ENCODE measurements at regions not wholly inside any gene's neighbourhood (a gene's known extent, or its start where the extent isn't known, plus 50 kb on each side); places are given as distances from the start of the nearest gene placed in this dataset.
"Not testable (repeated sequence)": the region's sequence is repeated elsewhere in the genome, so short reads cannot be mapped to it uniquely, and the experiment has no call there.

- no peaks in the 10 kb centered on the region for H3K27me3 ChIP-seq (replicated peaks; ENCODE audit: control insufficient read depth, insufficient read depth, low read length, poor library complexity, severe bottlenecking)
- H3K4me1 ChIP-seq (ENCODE audit: control insufficient read depth, insufficient read depth, low read length, poor library complexity, severe bottlenecking) = peaks cover 42% of the 10 kb centered on the region
- no peak overlapping the region for H3K27ac ChIP-seq (ENCODE audit: insufficient read depth, low read length, poor library complexity, severe bottlenecking)
- no peak for DNase-seq
- no peaks in the 10 kb centered on the region for H3K9me3 ChIP-seq (ENCODE audit: control insufficient read depth, low read length)
- H3K36me3 ChIP-seq (ENCODE audit: control insufficient read depth, insufficient read depth, low read length) = peaks cover 48% of the 10 kb centered on the region
- H3K4me3 ChIP-seq (ENCODE audit: insufficient read depth, low read depth, low read length, poor library complexity, severe bottlenecking) = no peak overlapping the region
Measured at GRCh38 chr7:131076711-131077181, 250.9 kb upstream of the MKLN1 start.

DNA sequence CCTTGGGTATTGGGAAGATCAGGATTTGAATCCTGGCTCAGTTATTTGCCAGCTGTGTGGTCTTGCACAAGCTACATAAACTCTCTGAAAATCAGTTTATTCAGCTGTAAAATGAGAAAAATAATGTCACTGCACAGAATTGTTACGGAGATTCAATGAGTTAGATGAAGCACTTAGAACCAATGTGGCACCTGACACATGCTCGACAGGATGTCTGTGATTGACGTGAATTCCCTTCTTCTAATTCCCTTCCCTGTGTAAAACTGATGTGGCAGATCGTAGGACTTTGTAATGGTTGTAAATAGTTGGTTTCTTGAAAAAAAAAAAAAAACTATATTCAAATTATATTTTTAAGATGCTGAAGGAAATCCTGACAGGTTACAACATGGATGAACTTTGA lies 249.9 kb upstream of the MKLN1 start:
- Histone ChIP-seq H3K36me3 (ENCODE audit: control insufficient read depth, insufficient read depth, low read length) (peaks cover 48% of the 10 kb centered on the region), H3K4me3 (ENCODE audit: insufficient read depth, low read depth, low read length, poor library complexity, severe bottlenecking) (no peak overlapping the region), H3K27me3 (replicated peaks; ENCODE audit: control insufficient read depth, insufficient read depth, low read length, poor library complexity, severe bottlenecking) (no peaks in the 10 kb centered on the region), H3K4me1 (ENCODE audit: control insufficient read depth, insufficient read depth, low read length, poor library complexity, severe bottlenecking) (peaks cover 42% of the 10 kb centered on the region), H3K9me3 (ENCODE audit: control insufficient read depth, low read length) (no peaks in the 10 kb centered on the region), H3K27ac (ENCODE audit: insufficient read depth, low read length, poor library complexity, severe bottlenecking) (no peak overlapping the region)
- no peak for DNase-seq

DNA sequence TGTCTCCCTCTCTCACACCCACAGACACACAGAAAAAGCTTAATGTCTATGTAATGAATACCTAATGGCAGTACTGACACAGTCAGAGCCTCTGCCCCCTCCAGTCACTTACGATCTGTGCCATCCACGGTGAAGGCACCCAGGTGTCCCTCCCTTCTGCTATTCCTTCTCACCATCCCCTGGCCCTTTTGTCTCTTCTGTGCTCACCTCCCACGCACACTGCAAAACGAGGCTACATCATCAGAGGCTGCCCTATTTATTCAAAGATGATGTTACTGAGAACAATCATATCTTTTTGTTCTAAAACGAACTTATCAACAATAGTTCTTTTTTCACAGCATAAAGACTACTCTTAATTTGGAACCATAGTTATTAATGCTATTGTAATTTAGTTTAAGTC lies 246.9 kb upstream of the MKLN1 start:
- H3K36me3 ChIP-seq (ENCODE audit: control insufficient read depth, insufficient read depth, low read length) = peaks cover 33% of the 10 kb centered on the region
- H3K9me3 ChIP-seq (ENCODE audit: control insufficient read depth, low read length) = no peaks in the 10 kb centered on the region
- no peak overlapping the region for H3K4me3 ChIP-seq (ENCODE audit: insufficient read depth, low read depth, low read length, poor library complexity, severe bottlenecking)
- H3K4me1 ChIP-seq (ENCODE audit: control insufficient read depth, insufficient read depth, low read length, poor library complexity, severe bottlenecking) = peaks cover 35% of the 10 kb centered on the region
- H3K27me3 ChIP-seq (replicated peaks; ENCODE audit: control insufficient read depth, insufficient read depth, low read length, poor library complexity, severe bottlenecking) = no peaks in the 10 kb centered on the region
- H3K27ac ChIP-seq (ENCODE audit: insufficient read depth, low read length, poor library complexity, severe bottlenecking) = no peak overlapping the region
- DNase-seq = no peak

DNA sequence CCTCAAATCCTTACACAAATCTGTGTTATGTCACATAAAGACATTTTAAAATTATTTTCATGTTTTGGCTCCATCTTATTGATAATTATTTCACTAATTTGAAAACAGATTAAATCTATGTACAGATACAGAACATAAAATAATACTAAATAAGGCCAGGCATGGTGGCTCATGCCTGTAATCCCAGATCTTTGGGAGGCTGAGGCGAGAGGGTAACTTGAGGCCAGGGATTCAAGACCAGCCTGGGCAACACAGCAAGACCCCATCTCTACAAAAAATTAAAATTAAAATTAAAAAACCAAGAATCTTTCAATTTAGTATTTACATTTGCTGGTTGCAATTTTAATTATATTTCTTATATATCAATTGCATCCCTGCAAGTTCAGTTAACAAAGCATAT lies 246.4 kb upstream of the MKLN1 start:
- Histone ChIP-seq H3K4me3 (ENCODE audit: insufficient read depth, low read depth, low read length, poor library complexity, severe bottlenecking) (no peak overlapping the region), H3K4me1 (ENCODE audit: control insufficient read depth, insufficient read depth, low read length, poor library complexity, severe bottlenecking) (peaks cover 31% of the 10 kb centered on the region), H3K27me3 (replicated peaks; ENCODE audit: control insufficient read depth, insufficient read depth, low read length, poor library complexity, severe bottlenecking) (no peaks in the 10 kb centered on the region), H3K27ac (ENCODE audit: insufficient read depth, low read length, poor library complexity, severe bottlenecking) (no peak overlapping the region), H3K36me3 (ENCODE audit: control insufficient read depth, insufficient read depth, low read length) (peaks cover 32% of the 10 kb centered on the region), H3K9me3 (ENCODE audit: control insufficient read depth, low read length) (no peaks in the 10 kb centered on the region)
- DNase-seq = no peak

DNA sequence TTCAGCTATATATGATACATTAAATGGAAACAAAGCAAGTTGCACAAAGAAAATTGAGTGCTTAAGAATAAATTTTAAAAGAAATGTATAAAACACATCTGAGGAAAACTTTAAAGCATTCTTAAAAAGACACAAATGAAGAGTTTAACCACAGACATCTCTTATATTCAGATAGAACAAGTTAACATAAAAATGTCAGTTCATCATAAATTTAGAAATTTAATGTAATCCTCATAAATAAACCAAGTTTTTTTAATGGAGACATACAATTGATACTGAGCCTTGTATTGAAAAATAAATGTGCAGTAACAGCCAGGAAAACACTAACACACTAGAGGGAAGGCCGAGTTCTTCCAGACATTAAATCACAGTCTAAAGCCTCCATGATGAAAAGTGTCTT lies 243.9 kb upstream of the MKLN1 start:
- Histone ChIP-seq H3K36me3 (ENCODE audit: control insufficient read depth, insufficient read depth, low read length) (peaks cover 21% of the 10 kb centered on the region), H3K27ac (ENCODE audit: insufficient read depth, low read length, poor library complexity, severe bottlenecking) (no peak overlapping the region), H3K4me1 (ENCODE audit: control insufficient read depth, insufficient read depth, low read length, poor library complexity, severe bottlenecking) (peaks cover 27% of the 10 kb centered on the region), H3K9me3 (ENCODE audit: control insufficient read depth, low read length) (no peaks in the 10 kb centered on the region), H3K4me3 (ENCODE audit: insufficient read depth, low read depth, low read length, poor library complexity, severe bottlenecking) (no peak overlapping the region), H3K27me3 (replicated peaks; ENCODE audit: control insufficient read depth, insufficient read depth, low read length, poor library complexity, severe bottlenecking) (no peaks in the 10 kb centered on the region)
- no peak for DNase-seq

DNA sequence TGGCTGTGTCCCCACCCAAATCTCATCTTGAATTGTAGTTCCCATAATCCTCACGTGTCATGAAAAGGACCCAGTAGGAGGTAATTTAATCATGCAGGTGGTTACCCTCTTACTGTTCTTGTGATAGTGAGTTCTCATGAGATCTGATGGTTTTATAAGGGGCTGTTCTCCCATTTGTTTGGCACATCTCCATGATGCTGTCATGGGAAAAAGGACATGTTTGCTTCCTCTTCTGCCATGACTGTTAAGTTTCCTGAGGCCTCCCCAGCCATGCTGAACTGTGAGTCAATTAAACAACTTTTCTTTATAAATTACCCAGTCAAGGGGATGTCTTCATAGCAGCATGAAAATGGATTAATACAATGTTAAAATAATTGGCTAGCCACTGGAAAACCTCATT lies 243.3 kb upstream of the MKLN1 start:
- Histone ChIP-seq H3K36me3 (ENCODE audit: control insufficient read depth, insufficient read depth, low read length) (peaks cover 15% of the 10 kb centered on the region), H3K4me1 (ENCODE audit: control insufficient read depth, insufficient read depth, low read length, poor library complexity, severe bottlenecking) (peaks cover 21% of the 10 kb centered on the region)
- H3K9me3 ChIP-seq (ENCODE audit: control insufficient read depth, low read length); DNase-seq; H3K27me3 ChIP-seq (replicated peaks; ENCODE audit: control insufficient read depth, insufficient read depth, low read length, poor library complexity, severe bottlenecking); H3K4me3 ChIP-seq (ENCODE audit: insufficient read depth, low read depth, low read length, poor library complexity, severe bottlenecking); H3K27ac ChIP-seq (ENCODE audit: insufficient read depth, low read length, poor library complexity, severe bottlenecking): not testable (repeated sequence)

DNA sequence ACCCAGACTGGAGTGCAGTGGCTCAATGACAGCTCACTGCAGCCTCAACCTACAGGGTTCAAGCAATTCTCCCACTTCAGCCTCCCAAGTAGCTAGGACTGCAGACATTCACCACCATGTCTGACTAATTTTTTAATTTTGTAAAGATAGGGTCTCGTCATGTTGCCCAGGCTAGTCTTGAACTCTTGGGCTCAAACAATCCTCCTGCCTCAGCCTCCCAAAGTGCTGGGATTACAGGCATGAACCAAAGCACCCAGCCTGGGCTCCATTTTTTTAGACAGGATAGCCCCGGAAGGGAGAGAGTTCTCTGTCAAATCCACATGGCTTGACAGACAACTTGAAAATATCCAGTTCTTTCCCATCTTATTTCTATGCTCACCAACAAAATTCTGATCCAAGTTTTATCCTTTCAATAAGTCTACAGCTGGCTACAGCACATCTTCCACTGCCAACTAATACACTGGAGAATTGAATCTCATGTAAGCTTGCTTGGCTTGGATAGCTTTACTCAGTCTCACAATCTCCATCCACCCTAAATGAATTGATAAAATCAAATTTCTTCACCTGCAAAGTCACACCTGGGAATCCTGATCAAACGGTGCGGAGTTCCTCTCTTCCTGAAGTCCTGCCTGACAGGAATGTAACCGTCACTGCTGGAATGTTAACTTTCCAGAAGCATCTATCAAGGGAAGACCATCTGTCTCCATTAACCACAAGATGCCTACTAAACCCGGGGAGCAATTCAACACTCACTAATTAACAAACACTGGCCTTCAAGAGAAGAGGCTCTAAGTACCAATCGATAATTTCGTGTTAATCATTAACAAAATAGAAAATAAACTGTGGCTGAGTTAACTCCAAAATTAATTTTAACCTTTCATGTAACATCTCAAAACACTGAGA lies 239.7 kb upstream of the MKLN1 start:
- Histone ChIP-seq H3K36me3 (ENCODE audit: control insufficient read depth, insufficient read depth, low read length) (peaks cover 3% of the 10 kb centered on the region), H3K4me3 (ENCODE audit: insufficient read depth, low read depth, low read length, poor library complexity, severe bottlenecking) (no peak overlapping the region), H3K27ac (ENCODE audit: insufficient read depth, low read length, poor library complexity, severe bottlenecking) (no peak overlapping the region), H3K9me3 (ENCODE audit: control insufficient read depth, low read length) (no peaks in the 10 kb centered on the region), H3K27me3 (replicated peaks; ENCODE audit: control insufficient read depth, insufficient read depth, low read length, poor library complexity, severe bottlenecking) (no peaks in the 10 kb centered on the region), H3K4me1 (ENCODE audit: control insufficient read depth, insufficient read depth, low read length, poor library complexity, severe bottlenecking) (peaks cover 36% of the 10 kb centered on the region)
- no peak for DNase-seq

GRCh38 chr7:131090188-131090587 lies 237.5 kb upstream of the MKLN1 start:
- H3K4me1 ChIP-seq (ENCODE audit: control insufficient read depth, insufficient read depth, low read length, poor library complexity, severe bottlenecking) = peaks cover 32% of the 10 kb centered on the region
- H3K9me3 ChIP-seq (ENCODE audit: control insufficient read depth, low read length) = no peaks in the 10 kb centered on the region
- peaks cover 9% of the 10 kb centered on the region for H3K36me3 ChIP-seq (ENCODE audit: control insufficient read depth, insufficient read depth, low read length)
- H3K4me3 ChIP-seq (ENCODE audit: insufficient read depth, low read depth, low read length, poor library complexity, severe bottlenecking) = no peak overlapping the region
- no peak for DNase-seq
- no peak overlapping the region for H3K27ac ChIP-seq (ENCODE audit: insufficient read depth, low read length, poor library complexity, severe bottlenecking)
- no peaks in the 10 kb centered on the region for H3K27me3 ChIP-seq (replicated peaks; ENCODE audit: control insufficient read depth, insufficient read depth, low read length, poor library complexity, severe bottlenecking)

- H3K27ac ChIP-seq (ENCODE audit: insufficient read depth, low read length, poor library complexity, severe bottlenecking) = no peak overlapping the region
Measured at GRCh38 chr7:131090886-131091692, 236.6 kb upstream of the MKLN1 start.

GRCh38 chr7:131094685-131095084 lies 233.0 kb upstream of the MKLN1 start:
- no peak overlapping the region for H3K27ac ChIP-seq (ENCODE audit: insufficient read depth, low read length, poor library complexity, severe bottlenecking)
- H3K4me3 ChIP-seq (ENCODE audit: insufficient read depth, low read depth, low read length, poor library complexity, severe bottlenecking) = no peak overlapping the region
- no peak for DNase-seq
- peaks cover 11% of the 10 kb centered on the region for H3K36me3 ChIP-seq (ENCODE audit: control insufficient read depth, insufficient read depth, low read length)
- H3K9me3 ChIP-seq (ENCODE audit: control insufficient read depth, low read length) = no peaks in the 10 kb centered on the region
- no peaks in the 10 kb centered on the region for H3K27me3 ChIP-seq (replicated peaks; ENCODE audit: control insufficient read depth, insufficient read depth, low read length, poor library complexity, severe bottlenecking)
- peaks cover 56% of the 10 kb centered on the region for H3K4me1 ChIP-seq (ENCODE audit: control insufficient read depth, insufficient read depth, low read length, poor library complexity, severe bottlenecking)

More at GRCh38 chr7:131090886-131091692, 236.6 kb upstream of the MKLN1 start:
- H3K4me1 ChIP-seq (ENCODE audit: control insufficient read depth, insufficient read depth, low read length, poor library complexity, severe bottlenecking) = peaks cover 32% of the 10 kb centered on the region
- H3K9me3 ChIP-seq (ENCODE audit: control insufficient read depth, low read length) = no peaks in the 10 kb centered on the region
- H3K36me3 ChIP-seq (ENCODE audit: control insufficient read depth, insufficient read depth, low read length) = peaks cover 11% of the 10 kb centered on the region
- H3K27me3 ChIP-seq (replicated peaks; ENCODE audit: control insufficient read depth, insufficient read depth, low read length, poor library complexity, severe bottlenecking) = no peaks in the 10 kb centered on the region
- DNase-seq = no peak
- H3K4me3 ChIP-seq (ENCODE audit: insufficient read depth, low read depth, low read length, poor library complexity, severe bottlenecking) = no peak overlapping the region
